A204.1 (cell line): ENCODE measurements at regions not wholly inside any gene's neighbourhood (a gene's known extent, or its start where the extent isn't known, plus 50 kb on each side); places are given as distances from the start of the nearest gene placed in this dataset.
"Not testable (repeated sequence)": the region's sequence is repeated elsewhere in the genome, so short reads cannot be mapped to it uniquely, and the experiment has no call there.

ENCODE experiments used
- FAIRE-seq: peaks from 2 replicates; lab custom pipeline; 2012; peaks lifted over from hg19 to GRCh38; lab: Jason Lieb, UNC

GRCh38 chr19:28135825-28136224 is 1077.1 kb downstream of the UQCRFS1 start:
- no peak for FAIRE-seq

- no peak for FAIRE-seq
These were observed 1078.6 kb downstream of the UQCRFS1 start for GRCh38 chr19:28134311-28134710.

- not testable (repeated sequence) for FAIRE-seq
These were observed 1082.1 kb downstream of the UQCRFS1 start for GRCh38 chr19:28130881-28131280.

- FAIRE-seq = no peak
These were observed 1082.9 kb downstream of the UQCRFS1 start for GRCh38 chr19:28130066-28130511.

- FAIRE-seq = no peak
These were observed 1084.6 kb downstream of the UQCRFS1 start for GRCh38 chr19:28128341-28128740.

- FAIRE-seq = no peak
These were observed 1086.6 kb downstream of the UQCRFS1 start for GRCh38 chr19:28126135-28126898.

- FAIRE-seq = no peak
These were observed 1090.2 kb downstream of the UQCRFS1 start for GRCh38 chr19:28122734-28123133.

- no peak for FAIRE-seq
These were observed 1094.7 kb downstream of the UQCRFS1 start for GRCh38 chr19:28118235-28118634.

- no peak for FAIRE-seq
These were observed 1095.8 kb downstream of the UQCRFS1 start for GRCh38 chr19:28117143-28117542.

- not testable (repeated sequence) for FAIRE-seq
These were observed 1096.6 kb downstream of the UQCRFS1 start for GRCh38 chr19:28116379-28116778.

GRCh38 chr19:28103921-28104320 is 1109.0 kb downstream of the UQCRFS1 start:
- no peak for FAIRE-seq

GRCh38 chr19:28084659-28085157 is 1128.2 kb downstream of the UQCRFS1 start:
- not testable (repeated sequence) for FAIRE-seq

GRCh38 chr19:28076628-28077027 is 1136.3 kb downstream of the UQCRFS1 start:
- no peak for FAIRE-seq

- no peak for FAIRE-seq
These were observed 1137.7 kb downstream of the UQCRFS1 start for GRCh38 chr19:28075229-28075628.

GRCh38 chr19:28074773-28075172 is 1138.2 kb downstream of the UQCRFS1 start:
- FAIRE-seq = no peak

- FAIRE-seq = no peak
These were observed 1145.1 kb downstream of the UQCRFS1 start for GRCh38 chr19:28067882-28068281.

- FAIRE-seq = no peak
These were observed 1146.0 kb downstream of the UQCRFS1 start for GRCh38 chr19:28066988-28067387.

- no peak for FAIRE-seq
These were observed 1146.8 kb downstream of the UQCRFS1 start for GRCh38 chr19:28066161-28066560.

- no peak for FAIRE-seq
These were observed 1147.9 kb downstream of the UQCRFS1 start for GRCh38 chr19:28065026-28065425.

GRCh38 chr19:28063702-28064101 is 1149.2 kb downstream of the UQCRFS1 start:
- no peak for FAIRE-seq

GRCh38 chr19:28061111-28061510 is 1151.8 kb downstream of the UQCRFS1 start:
- FAIRE-seq = no peak

- not testable (repeated sequence) for FAIRE-seq
These were observed 1155.9 kb downstream of the UQCRFS1 start for GRCh38 chr19:28057026-28057425.

- FAIRE-seq = no peak
These were observed 1161.9 kb downstream of the UQCRFS1 start for GRCh38 chr19:28051047-28051446.

GRCh38 chr19:28049875-28050274 is 1163.1 kb downstream of the UQCRFS1 start:
- no peak for FAIRE-seq
